KMS-11 (cell line): ENCODE measurements at regions not wholly inside any gene's neighbourhood (a gene's known extent, or its start where the extent isn't known, plus 50 kb on each side); places are given as distances from the start of the nearest gene placed in this dataset.

Experiments
- H2AFZ ChIP-seq: fragments of 200-600 bp; sonication (generic); 2 replicates; pipeline ENCODE4 v1.6.1; 2016; ENCODE audit warnings: antibody characterized with exemption, mixed run types, low read depth
- H3K27ac ChIP-seq: fragments of 200-600 bp; sonication (generic); 2 replicates; pipeline ENCODE4 v1.6.1; 2016; ENCODE audit warnings: mild to moderate bottlenecking, mixed run types
- H3K27me3 ChIP-seq: fragments of 200-600 bp; sonication (generic); 2 replicates; pipeline ENCODE4 v1.6.1; 2017; ENCODE audit warnings: mild to moderate bottlenecking, low read depth, mixed run types, moderate library complexity; ENCODE audit not compliant: insufficient read depth
- H3K36me3 ChIP-seq: fragments of 200-600 bp; sonication (generic); 2 replicates; pipeline ENCODE4 v1.6.1; 2017; ENCODE audit warnings: mild to moderate bottlenecking, mixed run types; ENCODE audit not compliant: insufficient read depth
- H3K4me1 ChIP-seq: fragments of 200-600 bp; sonication (generic); 2 replicates; pipeline ENCODE4 v1.6.1; 2016; ENCODE audit warnings: mild to moderate bottlenecking, low read depth, mixed run types; ENCODE audit not compliant: poor library complexity, severe bottlenecking
- H3K4me2 ChIP-seq: fragments of 200-600 bp; sonication (generic); 2 replicates; pipeline ENCODE4 v1.7.0; 2016; ENCODE audit warnings: mild to moderate bottlenecking, mixed run types
- H3K4me3 ChIP-seq: fragments of 200-600 bp; sonication (generic); IDR thresholded peaks from 2 replicates; pipeline ENCODE4 v1.6.1; 2017; ENCODE audit warnings: low read depth, low read length, mixed read lengths; ENCODE audit not compliant: insufficient read depth
- H3K79me2 ChIP-seq: fragments of 200-600 bp; sonication (generic); 2 replicates; pipeline ENCODE4 v1.6.1; 2016; ENCODE audit warnings: low read depth, mixed run types; ENCODE audit not compliant: insufficient read depth
- H3K9ac ChIP-seq: fragments of 200-600 bp; sonication (generic); 2 replicates; pipeline ENCODE4 v1.6.1; 2016; ENCODE audit warnings: mild to moderate bottlenecking, mixed run types
- H4K20me1 ChIP-seq: fragments of 200-600 bp; sonication (generic); 2 replicates; pipeline ENCODE4 v1.6.1; 2016; ENCODE audit warnings: mild to moderate bottlenecking, mixed run types; ENCODE audit not compliant: insufficient read depth
- CTCF ChIP-seq: fragments of 200-600 bp; sonication (generic); conservative IDR thresholded peaks from 2 replicates; pipeline ENCODE4 v1.6.1; 2017; ENCODE audit warnings: low read depth, mild to moderate bottlenecking, antibody characterized with exemption, low read length, moderate library complexity, mixed read lengths

GRCh38 chr4:59037812-59038211, 1927.6 kb upstream of the IGFBP7 start:
- Histone ChIP-seq H2AFZ (no peak overlapping the region), H3K4me1 (no peaks in the 10 kb centered on the region), H3K4me2 (no peak overlapping the region), H3K36me3 (no peaks in the 10 kb centered on the region), H3K9ac (no peak overlapping the region), H3K79me2 (no peaks in the 10 kb centered on the region), H3K27ac (no peak overlapping the region), H3K27me3 (no peaks in the 10 kb centered on the region), H3K4me3 (no peak overlapping the region), H4K20me1 (no peaks in the 10 kb centered on the region)
- no peak for TF ChIP-seq CTCF

DNA sequence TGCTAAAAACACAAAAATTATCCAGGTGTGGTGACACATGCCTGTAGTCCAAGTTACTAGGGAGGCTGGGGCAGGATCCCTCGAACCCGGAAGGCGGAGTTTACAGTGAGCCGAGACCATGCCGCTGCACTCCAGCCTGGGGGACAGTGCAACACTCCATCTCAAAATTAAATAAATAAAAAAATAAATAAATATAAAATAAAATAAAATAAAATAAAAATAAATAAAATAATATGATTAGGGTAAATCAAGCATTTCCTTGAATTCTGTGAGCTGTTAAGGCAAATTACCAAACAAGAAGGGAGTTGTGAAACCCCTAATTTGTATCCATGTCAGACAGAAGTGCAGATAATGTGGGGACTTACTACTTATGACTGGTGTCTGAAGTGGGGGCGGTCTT, 1928.9 kb upstream of the IGFBP7 start:
- H3K79me2 ChIP-seq, result no peaks in the 10 kb centered on the region
- H3K4me3 ChIP-seq, result no peak overlapping the region
- H4K20me1 ChIP-seq, result no peaks in the 10 kb centered on the region
- H3K36me3 ChIP-seq, result no peaks in the 10 kb centered on the region
- H3K4me2 ChIP-seq, result no peak overlapping the region
- no peak overlapping the region for H2AFZ ChIP-seq
- H3K4me1 ChIP-seq, result no peaks in the 10 kb centered on the region
- no peak for TF ChIP-seq CTCF
- H3K27me3 ChIP-seq, result no peaks in the 10 kb centered on the region
- no peak overlapping the region for H3K27ac ChIP-seq
- H3K9ac ChIP-seq, result no peak overlapping the region

- H3K27ac ChIP-seq, result no peak overlapping the region
Observed at GRCh38 chr4:59044286-59044900, 1934.2 kb upstream of the IGFBP7 start.

GRCh38 chr4:59054086-59054485, 1943.9 kb upstream of the IGFBP7 start:
- Histone ChIP-seq H3K79me2 (no peaks in the 10 kb centered on the region), H3K4me1 (no peaks in the 10 kb centered on the region), H4K20me1 (no peaks in the 10 kb centered on the region), H2AFZ (no peak overlapping the region), H3K36me3 (no peaks in the 10 kb centered on the region; the same call in 1 of the 2 replicates), H3K9ac (no peak overlapping the region), H3K4me3 (no peak overlapping the region), H3K27me3 (no peaks in the 10 kb centered on the region), H3K4me2 (no peak overlapping the region), H3K27ac (no peak overlapping the region)
- TF ChIP-seq CTCF, result no peak

More at GRCh38 chr4:59044286-59044900, 1934.2 kb upstream of the IGFBP7 start:
- Histone ChIP-seq H3K79me2 (no peaks in the 10 kb centered on the region), H3K9ac (no peak overlapping the region), H3K36me3 (no peaks in the 10 kb centered on the region), H3K4me3 (no peak overlapping the region), H3K4me2 (no peak overlapping the region), H3K4me1 (no peaks in the 10 kb centered on the region), H4K20me1 (no peaks in the 10 kb centered on the region), H3K27me3 (no peaks in the 10 kb centered on the region), H2AFZ (no peak overlapping the region)
- TF ChIP-seq CTCF, result no peak
